OCI-LY7 (cell line): ENCODE measurements at regions not wholly inside any gene's neighbourhood (a gene's known extent, or its start where the extent isn't known, plus 50 kb on each side); places are given as distances from the start of the nearest gene placed in this dataset.

Experiments used
- BruUV-seq: library from RNA; stranded (reverse); fragments of 400-500 nt; replicated peaks from 2 replicates; lab custom pipeline; 2021; lab: Mats Ljungman, UMichigan
- CTCF ChIA-PET: fragments of 300-600 bp; sonication (Branson Sonifier 250); formaldehyde crosslinking; loops from one replicate; lab custom pipeline; 2022; ENCODE audit warnings: antibody characterized with exemption; ENCODE audit not compliant: unreplicated experiment; lab: Charles Lee
- POLR2A ChIA-PET: fragments of 300-600 bp; sonication (Branson Sonifier 250); formaldehyde crosslinking; loops from one replicate; lab custom pipeline; 2022; ENCODE audit warnings: antibody characterized with exemption; lab: Charles Lee
- DNase-seq: peaks from one replicate; pipeline ENCODE4 v3.0.0-alpha.2; 2015; ENCODE audit warnings: low spot score
- H2AFZ ChIP-seq: fragments of 200-600 bp; sonication (generic), shearing (Covaris generic); 2 replicates; pipeline ENCODE4 v1.6.1; 2014; ENCODE audit warnings: mild to moderate bottlenecking, antibody characterized with exemption, low read length, moderate library complexity
- H3K27ac ChIP-seq: fragments of 200-600 bp; sonication (generic); 2 replicates; pipeline ENCODE4 v1.5.1; 2014; ENCODE audit warnings: mixed run types, low read depth, mild to moderate bottlenecking, moderate library complexity, low read length, inconsistent platforms; ENCODE audit not compliant: poor library complexity, severe bottlenecking
- H3K36me3 ChIP-seq: fragments of 200-600 bp; sonication (generic); 2 replicates; pipeline ENCODE4 v1.6.1; 2014; ENCODE audit warnings: mild to moderate bottlenecking, antibody characterized with exemption, low read length, moderate library complexity, mixed read lengths; ENCODE audit not compliant: insufficient read depth
- H3K4me1 ChIP-seq: fragments of 200-600 bp; sonication (generic); 2 replicates; pipeline ENCODE4 v1.5.1; 2014; ENCODE audit warnings: mild to moderate bottlenecking, low read length; ENCODE audit not compliant: insufficient read depth, poor library complexity, severe bottlenecking
- H3K4me2 ChIP-seq: fragments of 200-600 bp; sonication (generic); 2 replicates; pipeline ENCODE4 v1.6.1; 2014; ENCODE audit warnings: mild to moderate bottlenecking, low read length
- H3K4me3 ChIP-seq: fragments of 200-600 bp; sonication (generic); 2 replicates; pipeline ENCODE4 v1.5.1; 2014; ENCODE audit warnings: mild to moderate bottlenecking, low read depth, low read length; ENCODE audit not compliant: poor library complexity, severe bottlenecking
- H3K79me2 ChIP-seq: fragments of 200-600 bp; sonication (generic); 2 replicates; pipeline ENCODE4 v1.6.1; 2016; ENCODE audit warnings: low read depth, mild to moderate bottlenecking, low read length, moderate library complexity, mixed read lengths; ENCODE audit not compliant: insufficient read depth
- H3K9me2 ChIP-seq: fragments of 200-600 bp; sonication (generic); 2 replicates; pipeline ENCODE4 v1.6.1; 2016; ENCODE audit warnings: mild to moderate bottlenecking, low read length, mixed read lengths; ENCODE audit not compliant: insufficient read depth
- H3K9me3 ChIP-seq: fragments of 200-600 bp; sonication (generic); 2 replicates; pipeline ENCODE4 v1.6.1; 2014; ENCODE audit warnings: mild to moderate bottlenecking, mixed run types, low read length, mixed read lengths
- H4K20me1 ChIP-seq: fragments of 200-600 bp; sonication (generic); 2 replicates; pipeline ENCODE4 v1.6.1; 2014; ENCODE audit warnings: mild to moderate bottlenecking, antibody characterized with exemption, low read length, moderate library complexity, mixed read lengths; ENCODE audit not compliant: insufficient read depth
- CTCF ChIP-seq: fragments of 200-600 bp; sonication (generic); conservative IDR thresholded peaks from 2 replicates; pipeline ENCODE4 v1.5.1; 2014; ENCODE audit warnings: mild to moderate bottlenecking, antibody characterized with exemption, low read length, moderate library complexity, mixed read lengths
- EZH2phosphoT487 ChIP-seq: fragments of 200-600 bp; sonication (generic); IDR thresholded peaks from 2 replicates; pipeline ENCODE4 v1.6.1; 2018; ENCODE audit warnings: low read depth, borderline replicate concordance, mild to moderate bottlenecking, mixed run types, antibody characterized with exemption, low read length, moderate library complexity, mixed read lengths
- intact Hi-C: fragments of 100-400 bp; cut with micrococcal nuclease; formaldehyde crosslinking; loops from one replicate; pipeline ENCODE4 v1.10.0; 2022; ENCODE audit not compliant: unreplicated experiment

GRCh38 chr17:71399221-71399620, 721.6 kb upstream of the SOX9 start:
- CTCF ChIA-PET: no interaction called here

GRCh38 chr17:71399649-71400048, 721.2 kb upstream of the SOX9 start:
- TF ChIP-seq CTCF (no peak), EZH2phosphoT487 (no peak)
- Histone ChIP-seq H3K36me3 (no peaks in the 10 kb centered on the region), H3K4me1 (peaks cover 21% of the 10 kb centered on the region), H3K79me2 (no peaks in the 10 kb centered on the region), H3K9me3 (no peaks in the 10 kb centered on the region), H3K27ac (no peak overlapping the region), H2AFZ (peak overlapping the region; percentile 38; the same call in 1 of the 2 replicates), H3K4me3 (no peak overlapping the region), H3K4me2 (peak overlapping the region; percentile 3; the same call in 1 of the 2 replicates), H4K20me1 (no peaks in the 10 kb centered on the region), H3K9me2 (no peaks in the 10 kb centered on the region)
- ChIA-PET POLR2A (interaction anchor here (0.5 to 2.6 kb wide), 4 partner anchors 9 to 1372 kb away, joined by 3 to 9 read pairs (median 5); no protein-coding TSS in a partner anchor), CTCF (no interaction called here)
- BruUV-seq: no TSS peak
- intact Hi-C loops: no loop called here
- no peak for DNase-seq

More at GRCh38 chr17:71399221-71399620, 721.6 kb upstream of the SOX9 start:
- Histone ChIP-seq H3K27ac (no peak overlapping the region), H3K79me2 (no peaks in the 10 kb centered on the region), H3K9me3 (no peaks in the 10 kb centered on the region), H4K20me1 (no peaks in the 10 kb centered on the region), H3K4me1 (peaks cover 21% of the 10 kb centered on the region), H3K36me3 (no peaks in the 10 kb centered on the region), H2AFZ (peak overlapping the region; percentile 38; the same call in 1 of the 2 replicates), H3K4me3 (no peak overlapping the region), H3K4me2 (peak overlapping the region; percentile 3; the same call in 1 of the 2 replicates), H3K9me2 (no peaks in the 10 kb centered on the region)
- TF ChIP-seq CTCF: no peak
- TF ChIP-seq EZH2phosphoT487: no peak
- POLR2A ChIA-PET: interaction anchor here (0.5 to 2.6 kb wide), 4 partner anchors 10 to 1372 kb away, joined by 3 to 9 read pairs (median 5); no protein-coding TSS in a partner anchor
- DNase-seq: no peak
- no TSS peak for BruUV-seq
- intact Hi-C loops: no loop called here

GRCh38 chr17:71402007-71402406, 718.8 kb upstream of the SOX9 start:
- no TSS peak for BruUV-seq
- no peaks in the 10 kb centered on the region for H4K20me1 ChIP-seq
- no peak for TF ChIP-seq CTCF
- TF ChIP-seq EZH2phosphoT487: no peak
- no peaks in the 10 kb centered on the region for H3K9me3 ChIP-seq
- no peaks in the 10 kb centered on the region for H3K9me2 ChIP-seq
- H3K4me3 ChIP-seq: no peak overlapping the region
- intact Hi-C loops: no loop called here
- no peak overlapping the region for H2AFZ ChIP-seq
- no peaks in the 10 kb centered on the region for H3K36me3 ChIP-seq
- CTCF ChIA-PET: no interaction called here
- H3K4me2 ChIP-seq: no peak overlapping the region
- POLR2A ChIA-PET: interaction anchor here (0.7 to 2.6 kb wide), 4 partner anchors 11 to 564 kb away, joined by 3 to 9 read pairs (median 4); no protein-coding TSS in a partner anchor
- peaks cover 21% of the 10 kb centered on the region for H3K4me1 ChIP-seq
- no peaks in the 10 kb centered on the region for H3K79me2 ChIP-seq
- H3K27ac ChIP-seq: no peak overlapping the region
- no peak for DNase-seq
